ENCODE measurements at regions not wholly inside any gene's neighbourhood (a gene's known extent, or its start where the extent isn't known, plus 50 kb on each side); places are given as distances from the start of the nearest gene placed in this dataset.

DNA sequence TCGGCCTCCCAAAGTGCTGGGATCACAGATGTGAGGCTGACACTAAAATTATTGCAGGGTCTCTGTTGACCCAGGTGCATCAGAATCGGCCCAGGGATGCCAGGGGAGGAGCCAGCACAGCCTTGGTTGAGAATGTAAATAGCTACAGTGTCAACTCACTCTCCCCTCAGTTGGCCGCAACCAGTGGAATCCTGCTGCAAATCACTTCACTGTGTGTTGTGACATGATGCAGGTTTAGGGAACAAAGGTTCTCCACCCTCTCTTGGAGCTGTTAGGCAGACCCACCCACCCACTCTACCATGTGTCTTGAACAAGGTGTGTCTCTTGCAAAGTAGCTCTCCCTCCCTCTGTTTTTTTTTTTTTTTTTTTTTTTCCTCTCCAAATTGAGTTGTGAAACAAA is 60.5 kb upstream of the SOD1 start:
- no peaks in the 10 kb centered on the region for H3K4me1 ChIP-seq
- H3K36me3 ChIP-seq: no peaks in the 10 kb centered on the region
- no peak for DNase-seq (ENCODE audit: low spot score)
- no peak overlapping the region for H3K4me3 ChIP-seq
- no peaks in the 10 kb centered on the region for H3K9me3 ChIP-seq
- H3K27ac ChIP-seq: no peak overlapping the region
- H3K27me3 ChIP-seq: no peaks in the 10 kb centered on the region
- no peak for TF ChIP-seq CTCF (IDR thresholded peaks at IDR 0.05)

- H3K36me3 ChIP-seq: no peaks in the 10 kb centered on the region
- no peak overlapping the region for H3K27ac ChIP-seq
- no peak overlapping the region for H3K4me3 ChIP-seq
- TF ChIP-seq CTCF (IDR thresholded peaks at IDR 0.05): no peak
- H3K9me3 ChIP-seq: no peaks in the 10 kb centered on the region
- peaks cover 0 to 8% of the 10 kb centered on the region in 2 donors for H3K4me1 ChIP-seq
- DNase-seq (ENCODE audit: low spot score): no peak
- H3K27me3 ChIP-seq: no peaks in the 10 kb centered on the region
Observed at GRCh38 chr21:31597683-31598082, 61.8 kb upstream of the SOD1 start.

GRCh38 chr21:31596055-31596454 is 63.4 kb upstream of the SOD1 start:
- DNase-seq (ENCODE audit: low spot score): no peak
- no peak for TF ChIP-seq CTCF (IDR thresholded peaks at IDR 0.05)
- H3K4me3 ChIP-seq: no peak overlapping the region
- no peaks in the 10 kb centered on the region for H3K27me3 ChIP-seq
- no peaks in the 10 kb centered on the region for H3K9me3 ChIP-seq
- H3K36me3 ChIP-seq: no peaks in the 10 kb centered on the region
- H3K4me1 ChIP-seq: peaks cover 0 to 8% of the 10 kb centered on the region in 2 donors
- H3K27ac ChIP-seq: no peak overlapping the region

DNA sequence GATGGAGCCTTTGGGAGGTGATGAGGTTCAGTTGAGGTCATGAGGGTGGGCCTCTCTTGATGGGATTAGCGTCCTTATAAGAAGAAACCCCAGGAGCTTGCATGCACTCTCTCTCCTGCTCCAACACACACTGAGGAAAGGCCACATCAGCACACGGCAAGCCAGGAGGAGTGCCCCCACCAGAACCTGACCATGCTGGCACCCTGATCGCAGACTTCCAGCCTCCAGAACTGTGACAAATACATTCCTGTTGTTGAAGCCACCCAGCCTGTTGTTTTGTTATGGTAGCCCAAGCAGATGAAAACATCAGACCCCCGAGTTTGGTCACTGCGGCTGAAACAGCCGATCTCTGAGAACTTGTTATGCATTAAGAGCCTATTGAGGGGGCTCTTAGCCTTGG is 64.8 kb upstream of the SOD1 start:
- no peaks in the 10 kb centered on the region for H3K27me3 ChIP-seq
- no peak for DNase-seq (ENCODE audit: low spot score)
- H3K9me3 ChIP-seq: no peaks in the 10 kb centered on the region
- H3K4me3 ChIP-seq: no peak overlapping the region
- H3K4me1 ChIP-seq: peaks cover 0 to 8% of the 10 kb centered on the region in 2 donors
- H3K27ac ChIP-seq: no peak overlapping the region
- H3K36me3 ChIP-seq: no peaks in the 10 kb centered on the region
- no peak for TF ChIP-seq CTCF (IDR thresholded peaks at IDR 0.05)

DNA sequence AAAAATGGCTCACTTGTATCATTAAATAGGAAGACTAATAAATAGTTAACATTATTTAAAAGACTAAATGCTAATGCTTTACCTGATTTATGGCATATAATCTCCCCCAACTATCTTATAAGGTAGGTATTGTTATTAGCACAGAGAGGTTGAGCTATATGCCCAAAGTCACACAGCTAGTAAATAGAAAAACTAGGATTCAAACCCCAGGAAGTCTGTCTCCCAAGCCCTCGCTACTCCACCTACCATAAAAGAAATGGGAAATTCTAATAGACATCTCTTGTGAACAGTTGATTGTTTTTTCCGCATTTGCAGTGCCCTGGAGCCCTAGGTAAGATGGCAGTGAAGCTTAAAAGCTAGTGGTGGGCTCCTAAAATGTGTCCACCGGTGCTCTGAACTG is 65.2 kb upstream of the SOD1 start:
- H3K36me3 ChIP-seq: no peaks in the 10 kb centered on the region
- no peak overlapping the region for H3K27ac ChIP-seq
- DNase-seq (ENCODE audit: low spot score): no peak
- H3K27me3 ChIP-seq: no peaks in the 10 kb centered on the region
- H3K4me3 ChIP-seq: no peak overlapping the region
- TF ChIP-seq CTCF (IDR thresholded peaks at IDR 0.05): no peak
- no peaks in the 10 kb centered on the region for H3K9me3 ChIP-seq
- H3K4me1 ChIP-seq: peaks cover 0 to 8% of the 10 kb centered on the region in 2 donors

GRCh38 chr21:31592963-31593560 is 66.4 kb upstream of the SOD1 start:
- H3K36me3 ChIP-seq: no peaks in the 10 kb centered on the region
- no peak for DNase-seq (ENCODE audit: low spot score)
- H3K4me1 ChIP-seq: peaks cover 0 to 8% of the 10 kb centered on the region in 2 donors
- H3K27ac ChIP-seq: no peak overlapping the region
- no peaks in the 10 kb centered on the region for H3K27me3 ChIP-seq
- no peak overlapping the region for H3K4me3 ChIP-seq
- no peak for TF ChIP-seq CTCF (IDR thresholded peaks at IDR 0.05)
- H3K9me3 ChIP-seq: no peaks in the 10 kb centered on the region

Data from right atrium auricular region (tissue), 2 donors.